HepG2 (cell line): ENCODE measurements at regions not wholly inside any gene's neighbourhood (a gene's known extent, or its start where the extent isn't known, plus 50 kb on each side); places are given as distances from the start of the nearest gene placed in this dataset.

Experiments
- ATAC-seq: fragments of 200-7000 bp; cut with Tn5 transposase; 3 replicates; pipeline ENCODE4 v1.9.1; 2020; ENCODE audit warnings: mild to moderate bottlenecking, moderate library complexity
- BruUV-seq: library from RNA; stranded (reverse); fragments of 400-500 nt; replicated peaks from 2 replicates; lab custom pipeline; 2021; lab: Mats Ljungman, UMichigan
- CTCF ChIA-PET: fragments of 300-600 bp; formaldehyde crosslinking; extraction: SDS; loops from one replicate; lab custom pipeline; 2021; ENCODE audit warnings: low total read pairs, inconsistent platforms, low intra/inter-chr PET ratio; lab: Yijun Ruan, JAX
- POLR2A ChIA-PET: fragments of 350-600 bp; sonication (Branson Sonifier 250); formaldehyde crosslinking; loops from one replicate; lab custom pipeline; 2020; ENCODE audit warnings: antibody characterized with exemption, inconsistent platforms; lab: Yijun Ruan, JAX
- DNase-seq: peaks from one replicate; pipeline ENCODE4 v3.0.0-alpha.2; 2015; ENCODE audit warnings: low spot score
- FAIRE-seq: peaks from 3 replicates; lab custom pipeline; 2011; peaks lifted over from hg19 to GRCh38; lab: Jason Lieb, UNC
- H2AFZ ChIP-seq: one replicate; pipeline ENCODE4 v1.6.1; 2011; ENCODE audit warnings: low read length, inconsistent platforms
- H3K27ac ChIP-seq: fragments of 300-600 bp; 3 replicates; pipeline ENCODE4 v1.8.0; 2011; ENCODE audit warnings: mixed run types, mild to moderate bottlenecking, mixed read lengths, low read length, inconsistent platforms; ENCODE audit not compliant: insufficient read depth; ENCODE audit errors: extremely low read length
- H3K27me3 ChIP-seq, 2 experiments: fragments of 200-600 bp in 1 of 2; 2 replicates in 1 of 2; 3 replicates in 1 of 2; pipeline versions ENCODE4 v1.6.0 to v1.8.0; 2011; ENCODE audit warnings: low read length in 2 of 2, mild to moderate bottlenecking in 2 of 2, moderate library complexity in 2 of 2, inconsistent platforms in 1 of 2; ENCODE audit not compliant: insufficient read depth in 2 of 2, control insufficient read depth in 1 of 2
- H3K36me3 ChIP-seq, 2 experiments: fragments of 200-600 bp in 1 of 2; replicated peaks in 1 of 2; 2 replicates in 1 of 2; 3 replicates in 1 of 2; pipeline versions ENCODE4 v1.5.1 to v1.8.0; 2011; ENCODE audit warnings: low read length in 2 of 2, inconsistent platforms in 1 of 2; ENCODE audit not compliant: insufficient read depth in 2 of 2, control insufficient read depth in 1 of 2
- H3K4me1 ChIP-seq: 2 replicates; pipeline ENCODE4 v1.5.1; 2012; ENCODE audit warnings: low read length, inconsistent platforms; ENCODE audit not compliant: insufficient read depth
- H3K4me2 ChIP-seq: 2 replicates; pipeline ENCODE4 v1.6.0; 2011; ENCODE audit warnings: low read depth, low read length, inconsistent platforms
- H3K4me3 ChIP-seq, 3 experiments: fragments of 200-600 bp in 1 of 3; sonication (generic), shearing (Covaris generic) in 1 of 3; replicated peaks in 1 of 3; 2 replicates each; pipeline ENCODE4 v1.5.1; 2011 to 2016; ENCODE audit warnings: low read length in 3 of 3, inconsistent platforms in 2 of 3, low read depth in 2 of 3, mild to moderate bottlenecking in 2 of 3, control low read depth in 1 of 3, mixed read lengths in 1 of 3; ENCODE audit not compliant: insufficient read depth in 1 of 3
- H3K79me2 ChIP-seq: one replicate; pipeline ENCODE4 v1.6.1; 2011; ENCODE audit warnings: low read length, inconsistent platforms; ENCODE audit not compliant: insufficient read depth
- H3K9ac ChIP-seq: 2 replicates; pipeline ENCODE4 v1.6.0; 2011; ENCODE audit warnings: mild to moderate bottlenecking, low read depth, low read length, inconsistent platforms; ENCODE audit not compliant: insufficient read depth
- H3K9me3 ChIP-seq: 2 replicates; pipeline ENCODE4 v1.5.1; 2012; ENCODE audit warnings: mild to moderate bottlenecking, low read length
- H4K20me1 ChIP-seq: 2 replicates; pipeline ENCODE4 v1.6.0; 2011; ENCODE audit warnings: inconsistent platforms, mild to moderate bottlenecking, low read length, moderate library complexity; ENCODE audit not compliant: insufficient read depth
- CBX5 ChIP-seq: sonication (generic); formaldehyde crosslinking; IDR thresholded peaks from 2 replicates; pipeline ENCODE4 v1.4.0; 2020; ENCODE audit warnings: missing genetic modification reagents, borderline replicate concordance
- MED8 ChIP-seq: sonication (generic); formaldehyde crosslinking; IDR thresholded peaks from 2 replicates; pipeline ENCODE4 v1.8.1; 2023; ENCODE audit warnings: mild to moderate bottlenecking, missing genetic modification reagents; ENCODE audit not compliant: insufficient replicate concordance
- NCOA1 ChIP-seq: sonication (generic); formaldehyde crosslinking; IDR thresholded peaks from 2 replicates; pipeline ENCODE4 v1.9.0; 2021; ENCODE audit warnings: missing genetic modification reagents
- NFE2L2 ChIP-seq: fragments of 150-350 bp; IDR thresholded peaks from 2 replicates; pipeline ENCODE4 v1.6.1; 2014; ENCODE audit warnings: low read length
- POLR2G ChIP-seq: fragments of 200-400 bp; formaldehyde crosslinking; IDR thresholded peaks from 2 replicates; pipeline ENCODE4 v1.6.1; 2018; ENCODE audit warnings: mild to moderate bottlenecking, low read depth, low read length, moderate library complexity
- TSC22D2 ChIP-seq: sonication (generic); formaldehyde crosslinking; IDR thresholded peaks from 2 replicates; pipeline ENCODE4 v1.5.1; 2020; ENCODE audit warnings: missing genetic modification reagents, mild to moderate bottlenecking, borderline replicate concordance
- ZNF556 ChIP-seq: sonication (generic); formaldehyde crosslinking; IDR thresholded peaks from 2 replicates; pipeline ENCODE4 v1.4.0; 2020; ENCODE audit warnings: mild to moderate bottlenecking, missing genetic modification reagents, borderline replicate concordance
- ZNF644 ChIP-seq: IDR thresholded peaks from 2 replicates; pipeline ENCODE4 v1.6.1; 2016; ENCODE audit warnings: low read depth
- ZNF678 ChIP-seq: sonication (generic); formaldehyde crosslinking; IDR thresholded peaks from 2 replicates; pipeline ENCODE4 v1.4.0; 2020; ENCODE audit warnings: mild to moderate bottlenecking, missing genetic modification reagents
- WGBS: methylation state at CpG from one replicate; pipeline ENCODE4 v1.1.6; 2017; ENCODE audit warnings: low lambda C conversion rate; 5-methylcytosine and 5-hydroxymethylcytosine counted together
- in situ Hi-C: cut with HindIII; loops from 2 replicates; pipeline ENCODE4 v1.10.0; 2017; ENCODE audit warnings: low pct_unique_long_range_greater_than_20kb; ENCODE audit not compliant: extremely low pct_ligation_motif_present
- intact Hi-C: fragments of 100-400 bp; cut with micrococcal nuclease; formaldehyde crosslinking; loops from one replicate; pipeline ENCODE4 v1.10.0; 2022; ENCODE audit not compliant: unreplicated experiment
- small RNA-seq, 3 experiments: library from RNA; depleted of rRNA; stranded (forward); fragments of <200 nt; gene quantifications; one replicate each; pipeline ENCODE3, GENCODE V24; 2012; ENCODE audit warnings: low read depth in 2 of 3, low replicate concordance in 1 of 3; ENCODE audit not compliant: insufficient read length in 3 of 3, insufficient read depth in 2 of 3
- TF ChIP-seq, protein P1 (sequence below): sonication (generic); formaldehyde crosslinking; IDR thresholded peaks from 2 replicates; pipeline ENCODE4 v1.5.0; 2020; ENCODE audit warnings: missing genetic modification reagents

DNA sequence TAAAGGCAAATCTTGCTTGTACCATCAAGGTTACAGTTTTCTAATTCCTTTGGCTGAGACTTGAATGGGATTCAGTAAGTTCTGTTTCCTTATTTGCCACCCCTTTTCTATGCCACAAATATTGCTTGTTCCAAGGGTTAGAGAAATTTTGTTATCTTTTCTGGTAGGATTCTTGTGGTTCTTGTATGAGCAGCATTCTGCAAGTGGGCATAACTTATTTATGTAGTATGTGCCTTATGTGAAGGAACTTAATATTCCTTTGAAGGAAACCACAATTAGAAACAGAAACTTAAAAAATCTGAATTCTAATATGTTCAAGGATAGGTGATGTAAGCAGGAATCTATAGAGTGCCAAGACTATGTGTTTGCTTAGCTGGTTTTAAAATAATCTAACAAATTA is 53.1 kb upstream of the TSPAN5 start (continued):
- TF ChIP-seq, protein P1, sequence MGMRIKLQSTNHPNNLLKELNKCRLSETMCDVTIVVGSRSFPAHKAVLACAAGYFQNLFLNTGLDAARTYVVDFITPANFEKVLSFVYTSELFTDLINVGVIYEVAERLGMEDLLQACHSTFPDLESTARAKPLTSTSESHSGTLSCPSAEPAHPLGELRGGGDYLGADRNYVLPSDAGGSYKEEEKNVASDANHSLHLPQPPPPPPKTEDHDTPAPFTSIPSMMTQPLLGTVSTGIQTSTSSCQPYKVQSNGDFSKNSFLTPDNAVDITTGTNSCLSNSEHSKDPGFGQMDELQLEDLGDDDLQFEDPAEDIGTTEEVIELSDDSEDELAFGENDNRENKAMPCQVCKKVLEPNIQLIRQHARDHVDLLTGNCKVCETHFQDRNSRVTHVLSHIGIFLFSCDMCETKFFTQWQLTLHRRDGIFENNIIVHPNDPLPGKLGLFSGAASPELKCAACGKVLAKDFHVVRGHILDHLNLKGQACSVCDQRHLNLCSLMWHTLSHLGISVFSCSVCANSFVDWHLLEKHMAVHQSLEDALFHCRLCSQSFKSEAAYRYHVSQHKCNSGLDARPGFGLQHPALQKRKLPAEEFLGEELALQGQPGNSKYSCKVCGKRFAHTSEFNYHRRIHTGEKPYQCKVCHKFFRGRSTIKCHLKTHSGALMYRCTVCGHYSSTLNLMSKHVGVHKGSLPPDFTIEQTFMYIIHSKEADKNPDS (CRISPR knock-in tag): no peak

DNA sequence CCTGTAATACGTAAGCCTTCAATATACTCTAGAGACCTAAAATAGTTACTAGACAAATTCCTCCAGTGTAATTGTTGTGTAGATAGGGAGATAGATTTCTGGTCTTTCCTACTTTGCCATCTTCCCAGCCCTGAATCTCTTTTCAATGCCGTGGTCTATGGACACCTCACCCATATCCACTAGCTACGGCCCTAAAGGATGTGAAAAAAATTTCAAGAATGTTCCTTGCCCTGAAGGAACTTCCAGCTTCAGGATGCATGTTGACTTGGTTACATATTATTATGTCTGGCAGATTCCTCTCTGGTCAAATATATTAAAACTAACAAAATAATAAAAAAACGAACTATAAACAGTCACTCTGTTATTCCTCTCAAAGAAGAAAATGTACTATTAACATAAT is 52.4 kb upstream of the TSPAN5 start:
- H3K4me1 ChIP-seq: no peaks in the 10 kb centered on the region
- POLR2A ChIA-PET: no interaction called here
- H2AFZ ChIP-seq: no peak overlapping the region
- no peak overlapping the region for H3K4me3 ChIP-seq
- no peak for DNase-seq
- ATAC-seq: no peak
- no TSS peak for BruUV-seq
- H3K4me2 ChIP-seq: no peak overlapping the region
- no peaks in the 10 kb centered on the region for H3K79me2 ChIP-seq
- no peak for FAIRE-seq
- no peaks in the 10 kb centered on the region for H4K20me1 ChIP-seq
- H3K36me3 ChIP-seq: no peaks in the 10 kb centered on the region
- no peaks in the 10 kb centered on the region for H3K27me3 ChIP-seq
- 15% methylated on average over 4 of the region's 4 CpGs for WGBS
- no peak overlapping the region for H3K27ac ChIP-seq
- in situ Hi-C loops: no loop called here
- H3K9ac ChIP-seq: no peak overlapping the region
- intact Hi-C loops: no loop called here
- no peak for TF ChIP-seq MED8 (CRISPR knock-in tag)
- no peak for TF ChIP-seq NCOA1 (CRISPR knock-in tag)
- no peak for TF ChIP-seq ZNF644 (CRISPR knock-in tag)
- TF ChIP-seq ZNF556 (CRISPR knock-in tag): no peak
- TF ChIP-seq ZNF678 (CRISPR knock-in tag): no peak
- TF ChIP-seq NFE2L2: no peak
- TF ChIP-seq CBX5 (CRISPR knock-in tag): no peak
- TF ChIP-seq POLR2G: no peak
- TF ChIP-seq TSC22D2 (CRISPR knock-in tag): no peak
- TF ChIP-seq, all 625 proteins: peak for 0
- CTCF ChIA-PET: no interaction called here
- no peaks in the 10 kb centered on the region; the same call in 1 of the 2 replicates for H3K9me3 ChIP-seq

Small RNA genes lying in the stretch of these regions (small RNA-seq; reads per million reads assigned to genes)
- 0 reads per million in 3 experiments for gene AC114811.1
